ENCODE measurements at regions not wholly inside any gene's neighbourhood (a gene's known extent, or its start where the extent isn't known, plus 50 kb on each side); places are given as distances from the start of the nearest gene placed in this dataset.

DNA sequence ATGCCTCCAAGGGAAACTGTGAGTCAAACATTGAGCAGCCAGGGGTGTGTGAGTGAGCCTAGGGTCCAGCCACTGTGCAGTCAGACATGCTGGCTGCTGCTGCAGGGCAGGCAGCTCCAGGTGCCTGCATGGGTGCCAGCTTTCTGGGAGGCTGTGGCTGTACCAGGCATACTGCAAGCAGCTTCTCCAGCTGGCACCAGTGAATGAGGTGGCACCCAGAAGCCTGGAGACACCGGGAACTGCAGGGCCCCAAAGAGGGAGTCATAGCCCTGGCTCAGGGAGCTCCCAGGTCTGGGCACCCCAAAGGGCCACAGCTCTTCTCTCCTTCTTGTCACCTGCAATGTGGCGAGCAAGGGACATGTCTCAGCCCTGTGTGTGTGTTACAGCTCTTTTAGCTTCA, 283.2 kb downstream of the RPRM start:
- TF ChIP-seq, protein P1, sequence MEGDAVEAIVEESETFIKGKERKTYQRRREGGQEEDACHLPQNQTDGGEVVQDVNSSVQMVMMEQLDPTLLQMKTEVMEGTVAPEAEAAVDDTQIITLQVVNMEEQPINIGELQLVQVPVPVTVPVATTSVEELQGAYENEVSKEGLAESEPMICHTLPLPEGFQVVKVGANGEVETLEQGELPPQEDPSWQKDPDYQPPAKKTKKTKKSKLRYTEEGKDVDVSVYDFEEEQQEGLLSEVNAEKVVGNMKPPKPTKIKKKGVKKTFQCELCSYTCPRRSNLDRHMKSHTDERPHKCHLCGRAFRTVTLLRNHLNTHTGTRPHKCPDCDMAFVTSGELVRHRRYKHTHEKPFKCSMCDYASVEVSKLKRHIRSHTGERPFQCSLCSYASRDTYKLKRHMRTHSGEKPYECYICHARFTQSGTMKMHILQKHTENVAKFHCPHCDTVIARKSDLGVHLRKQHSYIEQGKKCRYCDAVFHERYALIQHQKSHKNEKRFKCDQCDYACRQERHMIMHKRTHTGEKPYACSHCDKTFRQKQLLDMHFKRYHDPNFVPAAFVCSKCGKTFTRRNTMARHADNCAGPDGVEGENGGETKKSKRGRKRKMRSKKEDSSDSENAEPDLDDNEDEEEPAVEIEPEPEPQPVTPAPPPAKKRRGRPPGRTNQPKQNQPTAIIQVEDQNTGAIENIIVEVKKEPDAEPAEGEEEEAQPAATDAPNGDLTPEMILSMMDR (IDR thresholded peaks at IDR 0.05) = no peak
- no peak for TF ChIP-seq POLR2A (IDR thresholded peaks at IDR 0.05)
- Histone ChIP-seq H3K27ac (no peak overlapping the region), H3K9me3 (no peaks in the 10 kb centered on the region), H3K4me3 (no peak overlapping the region), H3K4me1 (no peaks in the 10 kb centered on the region), H3K36me3 (no peaks in the 10 kb centered on the region), H3K27me3 (no peaks in the 10 kb centered on the region)
- no peak for ATAC-seq
- intact Hi-C loops (cut with DNase I) = no loop called here
- DNase-seq = no peak
- WGBS (ENCODE audit: insufficient coverage, low coverage, low lambda C conversion rate, missing lambda C conversion rate) = 20% methylated on average over 1 of the region's 2 CpGs

DNA sequence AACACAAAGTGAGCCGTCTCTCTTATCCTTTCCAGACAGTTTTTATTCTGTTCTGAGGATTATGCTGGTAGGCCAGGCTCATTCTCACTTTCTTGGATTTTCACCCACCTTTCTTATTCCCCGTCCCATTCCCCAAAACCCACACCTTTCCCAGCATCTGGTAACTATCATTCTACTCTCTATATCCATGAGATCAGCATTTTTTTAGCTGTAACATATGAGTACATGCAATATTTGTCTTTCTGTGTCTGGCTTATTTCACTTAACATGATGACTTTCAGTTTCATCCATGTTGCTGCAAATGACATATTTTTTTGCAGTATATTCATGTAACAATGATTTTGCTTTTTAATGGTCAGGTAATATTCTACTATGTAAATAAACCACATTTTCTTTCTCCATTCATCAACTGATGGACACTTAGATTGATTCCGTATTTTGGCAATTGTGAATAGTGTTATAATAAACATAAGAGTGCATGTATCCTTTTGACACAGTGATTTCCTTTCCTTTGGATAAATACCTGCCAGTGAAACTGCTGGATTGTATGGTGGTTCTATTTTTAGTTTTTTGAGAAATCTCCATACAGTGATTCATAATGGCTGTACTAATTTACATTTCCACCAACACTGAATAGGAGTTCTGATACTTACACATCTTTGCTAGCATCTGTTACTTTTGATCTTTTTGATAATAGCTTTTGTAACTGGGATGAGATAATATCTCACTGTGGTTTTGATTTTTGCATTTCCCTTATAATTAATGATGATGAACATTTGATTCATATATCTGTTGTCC, 289.3 kb downstream of the RPRM start:
- Histone ChIP-seq H3K36me3 (no peaks in the 10 kb centered on the region), H3K4me1 (no peaks in the 10 kb centered on the region), H3K27me3 (no peaks in the 10 kb centered on the region), H3K9me3 (no peaks in the 10 kb centered on the region), H3K4me3 (no peak overlapping the region), H3K27ac (no peak overlapping the region)
- DNase-seq = no peak
- intact Hi-C loops (cut with DNase I) = no loop called here
- WGBS (ENCODE audit: insufficient coverage, low coverage, low lambda C conversion rate, missing lambda C conversion rate) = 51% methylated on average over 3 of the region's 3 CpGs
- TF ChIP-seq POLR2A (IDR thresholded peaks at IDR 0.05) = no peak
- TF ChIP-seq, protein P1 (IDR thresholded peaks at IDR 0.05) = no peak
- no peak for ATAC-seq

DNA sequence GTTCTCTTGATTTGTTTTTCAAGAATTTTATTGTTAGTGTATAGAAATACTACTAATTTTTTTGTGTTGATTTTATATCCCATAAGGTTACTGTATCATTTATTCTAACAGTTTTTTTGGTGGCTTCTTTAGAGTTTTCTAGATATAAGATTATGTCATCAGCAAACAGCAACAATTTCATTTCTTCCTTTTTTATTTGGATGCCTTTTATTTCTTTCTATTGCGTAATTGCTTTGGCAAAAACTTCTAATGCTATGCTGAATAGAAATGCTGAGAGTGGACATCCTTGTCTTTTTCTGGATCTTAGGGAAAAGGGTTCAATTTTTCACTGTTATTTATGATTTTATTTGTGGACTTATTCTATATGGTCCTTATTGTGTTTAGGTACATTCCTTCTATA, 298.8 kb downstream of the RPRM start:
- ATAC-seq (no peak), DNase-seq (no peak)
- Histone ChIP-seq H3K9me3 (no peaks in the 10 kb centered on the region), H3K4me1 (no peaks in the 10 kb centered on the region), H3K27me3 (no peaks in the 10 kb centered on the region), H3K27ac (no peak overlapping the region), H3K36me3 (no peaks in the 10 kb centered on the region), H3K4me3 (no peak overlapping the region)
- 70% methylated on average over 1 of the region's 1 CpG for WGBS (ENCODE audit: insufficient coverage, low coverage, low lambda C conversion rate, missing lambda C conversion rate)
- TF ChIP-seq, protein P1 (IDR thresholded peaks at IDR 0.05) = no peak
- TF ChIP-seq POLR2A (IDR thresholded peaks at IDR 0.05) = no peak
- intact Hi-C loops (cut with DNase I) = no loop called here

DNA sequence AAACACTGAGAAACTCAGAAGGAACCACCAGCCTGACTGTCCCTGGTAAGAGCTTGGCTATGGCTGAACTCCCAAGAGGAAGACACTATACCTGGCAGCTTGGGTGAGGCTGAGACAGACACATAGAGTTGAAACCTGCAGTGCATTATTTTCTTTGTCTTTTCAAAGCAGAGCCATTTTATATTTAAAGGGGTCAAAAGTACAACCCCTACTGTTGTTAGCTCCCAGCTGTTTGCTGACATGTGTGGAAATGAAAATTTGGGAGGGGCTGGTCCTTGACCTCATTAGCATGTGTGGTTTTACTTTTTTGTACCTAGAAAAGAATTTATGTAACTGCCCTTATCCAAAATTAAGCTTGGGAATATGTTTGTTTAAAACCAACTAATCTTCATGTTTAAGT, 309.0 kb downstream of the RPRM start:
- H3K4me1 ChIP-seq = no peaks in the 10 kb centered on the region
- DNase-seq = no peak
- no peaks in the 10 kb centered on the region for H3K9me3 ChIP-seq
- H3K36me3 ChIP-seq = no peaks in the 10 kb centered on the region
- no peaks in the 10 kb centered on the region for H3K27me3 ChIP-seq
- no peak overlapping the region for H3K27ac ChIP-seq
- no peak overlapping the region for H3K4me3 ChIP-seq
- intact Hi-C loops (cut with DNase I) = no loop called here
- no peak for ATAC-seq
- TF ChIP-seq, protein P1 (IDR thresholded peaks at IDR 0.05) = no peak
- no peak for TF ChIP-seq POLR2A (IDR thresholded peaks at IDR 0.05)

GRCh38 chr2:153165021-153165420, 313.5 kb downstream of the RPRM start:
- H3K4me3 ChIP-seq = no peak overlapping the region

More at GRCh38 chr2:153165021-153165420, 313.5 kb downstream of the RPRM start:
- no peak for DNase-seq
- no peaks in the 10 kb centered on the region for H3K4me1 ChIP-seq
- ATAC-seq = no peak
- no peaks in the 10 kb centered on the region for H3K27me3 ChIP-seq
- H3K27ac ChIP-seq = no peak overlapping the region
- H3K36me3 ChIP-seq = no peaks in the 10 kb centered on the region
- no peaks in the 10 kb centered on the region for H3K9me3 ChIP-seq
- no peak for TF ChIP-seq POLR2A (IDR thresholded peaks at IDR 0.05)
- TF ChIP-seq, protein P1 (IDR thresholded peaks at IDR 0.05) = no peak
- intact Hi-C loops (cut with DNase I) = no loop called here
